GM18868 (cell line): ENCODE measurements at regions not wholly inside any gene's neighbourhood (a gene's known extent, or its start where the extent isn't known, plus 50 kb on each side); places are given as distances from the start of the nearest gene placed in this dataset.

Source experiments
- ATAC-seq: cut with Tn5 transposase; IDR thresholded peaks from one replicate; pipeline ENCODE4 v1.9.1; 2021; ENCODE audit warnings: mild to moderate bottlenecking, moderate library complexity; ENCODE audit not compliant: unreplicated experiment

DNA sequence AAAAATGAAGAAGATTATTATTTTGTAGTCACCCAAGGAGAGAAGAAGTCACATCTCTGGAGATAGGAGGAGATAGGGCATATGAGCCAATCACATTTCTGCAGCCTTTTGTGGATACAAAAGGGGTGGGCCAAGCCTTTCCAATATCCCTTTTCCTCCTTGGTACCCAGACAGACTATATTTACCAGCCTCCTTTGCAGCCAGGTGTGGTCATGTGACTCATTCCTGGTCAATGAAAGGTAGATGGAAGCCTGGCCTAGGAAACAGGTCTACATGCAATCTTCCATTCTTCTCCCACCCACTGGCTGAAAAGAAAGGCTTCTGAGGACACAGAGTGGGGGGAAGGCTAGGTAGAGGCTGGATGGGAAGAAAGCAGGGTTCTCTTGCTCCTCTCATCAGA is 58.1 kb upstream of the ERG start:
- no peak for ATAC-seq

DNA sequence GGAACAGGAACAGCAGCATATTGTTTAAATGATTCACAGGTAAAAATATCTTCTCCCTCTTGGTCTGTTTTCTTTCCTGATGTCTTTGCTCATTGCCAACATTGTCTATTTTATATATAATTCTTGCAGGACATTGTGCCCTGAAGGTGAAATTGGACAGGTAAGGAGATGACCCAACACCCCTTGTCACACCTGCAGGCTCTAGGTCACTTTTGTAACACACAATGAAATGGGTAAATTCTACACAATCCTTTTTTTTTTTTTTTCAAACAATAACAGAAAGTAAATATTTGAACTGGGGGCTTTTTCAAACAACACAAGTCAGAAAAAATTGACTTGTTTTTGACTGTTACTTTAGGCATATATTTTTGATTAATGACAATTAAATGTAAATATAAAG is 62.9 kb upstream of the ERG start:
- ATAC-seq: no peak

DNA sequence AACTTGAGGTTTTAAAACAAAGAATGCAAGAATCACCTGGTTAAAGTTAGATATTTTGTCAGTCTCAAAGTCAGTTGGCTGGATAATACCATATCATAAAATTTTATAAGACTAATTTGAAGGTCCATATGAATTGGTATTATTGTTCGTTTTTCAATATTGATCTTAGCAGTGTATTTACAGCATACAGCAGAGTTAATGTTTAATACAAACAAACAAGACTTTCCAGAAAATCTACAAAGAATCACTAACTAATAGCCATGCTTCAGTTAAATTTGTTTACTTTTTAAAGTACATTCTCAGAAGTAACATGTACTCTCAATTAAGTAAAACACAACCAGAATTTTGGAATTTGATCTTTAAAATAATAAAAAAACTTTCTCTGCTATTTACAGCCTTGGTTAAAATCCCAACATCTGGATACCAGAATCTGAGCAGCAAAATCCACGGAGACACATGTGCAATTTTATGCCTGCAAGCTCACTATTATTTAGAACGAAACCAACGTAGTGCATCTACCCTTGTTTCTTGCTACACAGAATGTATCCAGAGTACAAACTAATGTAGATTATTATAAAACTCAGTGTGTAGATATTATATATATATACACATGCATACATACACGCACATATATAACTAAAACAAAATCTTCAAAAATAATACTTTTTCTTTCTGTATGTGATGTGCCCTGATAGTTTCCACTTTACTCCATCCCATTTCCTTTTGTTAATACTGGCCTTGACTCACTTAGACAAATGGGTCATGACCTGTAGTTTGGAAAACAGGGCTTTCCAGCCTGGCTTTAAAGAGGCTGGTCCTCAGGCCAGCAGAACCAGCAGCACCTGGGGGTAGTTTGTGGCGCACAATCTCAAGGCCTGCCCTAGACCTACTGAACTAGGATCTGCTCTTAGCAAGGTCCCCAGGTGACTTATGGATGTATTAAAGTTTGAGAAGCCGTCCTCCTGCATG is 63.6 kb upstream of the ERG start:
- no peak for ATAC-seq

DNA sequence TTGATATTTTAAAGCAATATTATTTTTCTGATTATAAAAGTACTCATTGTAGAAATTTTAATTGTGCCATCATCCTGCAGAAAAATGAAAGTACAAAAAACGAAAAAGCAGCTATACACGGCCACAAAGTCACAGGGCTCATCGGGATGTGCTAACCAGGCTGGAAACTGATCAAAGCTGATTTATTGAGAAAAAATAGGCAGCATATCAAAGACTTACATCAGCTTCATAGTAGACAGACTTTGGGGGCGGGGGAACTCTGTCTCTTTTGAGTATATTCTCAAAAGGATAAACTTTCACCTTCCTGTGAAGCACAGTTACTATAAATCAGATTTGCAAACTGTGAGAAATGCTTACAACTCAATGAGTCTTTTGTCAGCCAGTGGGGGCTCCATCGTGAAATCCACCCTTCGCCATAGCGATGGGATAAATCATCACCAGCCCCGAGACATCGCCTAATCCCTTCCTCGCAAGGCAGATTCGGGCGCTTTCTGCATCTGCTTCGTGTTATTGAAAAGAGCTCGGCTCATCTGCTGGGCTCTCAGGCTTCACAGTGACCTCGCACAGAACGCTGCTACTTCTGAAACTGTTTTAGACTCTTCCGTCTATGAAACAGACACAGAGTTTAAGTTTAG is 69.2 kb upstream of the ERG start:
- ATAC-seq: no peak

DNA sequence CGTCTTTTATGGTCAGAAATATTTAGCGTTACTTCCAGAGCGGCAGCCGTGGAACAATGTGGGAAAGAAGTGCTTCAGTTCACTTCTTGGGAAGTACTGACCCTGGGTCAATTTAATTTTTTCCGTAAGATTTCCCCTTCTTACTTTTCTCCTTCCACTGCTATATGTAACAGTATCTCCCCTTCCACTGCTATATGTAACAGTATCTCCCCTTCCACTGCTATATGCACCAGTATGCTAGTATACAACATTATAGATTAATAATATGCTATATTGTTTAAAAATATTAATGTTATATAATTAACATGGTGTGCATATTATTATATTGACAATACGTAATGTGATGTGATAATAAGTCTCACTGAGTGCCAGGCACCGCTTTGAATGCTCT is 69.7 kb upstream of the ERG start:
- no peak for ATAC-seq

DNA sequence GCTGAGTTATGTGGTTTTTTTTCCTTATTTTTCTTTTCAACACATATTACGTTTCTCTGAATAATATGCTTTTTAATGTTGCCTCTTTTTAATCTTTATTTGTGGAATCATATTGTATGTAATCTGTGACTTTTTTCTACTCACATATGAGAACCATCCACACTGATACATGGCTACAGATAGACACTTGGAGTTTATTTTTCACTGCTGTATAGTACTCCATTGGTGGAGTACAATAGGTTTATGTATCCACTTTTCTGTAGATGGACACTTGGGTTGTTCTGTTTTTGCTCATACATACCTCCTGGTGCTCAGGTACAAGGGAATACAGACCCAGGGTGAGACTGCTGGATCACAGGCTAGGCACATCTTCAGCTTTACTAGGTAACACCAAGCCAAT is 71.5 kb upstream of the ERG start:
- no peak for ATAC-seq

DNA sequence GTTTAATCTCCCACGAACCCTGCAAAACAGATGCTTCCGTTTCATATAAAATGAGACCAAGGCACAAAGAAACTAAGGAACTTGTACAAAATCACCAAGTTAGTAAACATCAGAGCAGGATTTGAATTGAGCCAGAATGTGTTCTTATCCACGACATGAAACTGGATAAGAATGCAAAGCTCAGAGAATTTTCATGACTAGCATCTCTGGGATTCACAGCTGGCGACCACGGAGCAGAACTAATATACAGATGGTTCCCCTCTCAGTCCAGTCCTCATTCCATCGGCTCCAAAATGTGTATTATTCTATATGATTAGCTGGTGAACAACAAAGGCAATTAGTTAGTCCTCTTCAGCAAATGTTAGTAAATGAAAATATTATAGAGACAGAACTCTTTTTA is 72.3 kb upstream of the ERG start:
- ATAC-seq: no peak

DNA sequence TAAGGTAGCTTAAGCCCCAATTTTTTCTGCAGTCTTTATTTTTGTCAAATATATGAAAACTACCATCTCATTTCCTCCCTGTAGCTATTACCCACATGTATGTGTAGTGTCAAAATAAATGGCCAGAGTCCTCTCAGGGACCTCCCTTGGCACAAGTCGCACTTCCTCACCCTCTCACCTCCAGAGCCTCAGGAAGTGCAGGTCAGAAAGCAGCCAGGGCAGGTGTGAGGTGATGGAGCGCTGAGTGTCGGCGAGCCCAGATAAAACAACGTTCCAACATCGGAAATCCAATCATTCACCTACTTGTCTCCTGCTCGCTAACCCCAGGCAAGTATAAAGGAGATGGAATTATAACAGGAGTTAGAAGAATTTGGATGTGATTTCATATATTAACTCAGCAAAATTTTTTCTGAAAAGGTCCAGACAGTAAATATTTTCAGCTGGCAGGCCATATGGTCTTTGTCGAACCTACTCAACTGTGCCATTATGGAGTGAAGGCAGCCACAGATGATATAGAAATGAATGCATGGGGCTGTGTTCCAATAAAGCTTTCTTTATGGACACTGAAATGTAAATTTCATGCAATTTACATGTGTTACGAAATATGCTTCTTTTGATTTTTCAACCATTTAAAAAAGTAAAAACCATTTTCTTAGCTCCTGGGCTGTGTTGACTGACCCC is 76.8 kb upstream of the ERG start:
- no peak for ATAC-seq

DNA sequence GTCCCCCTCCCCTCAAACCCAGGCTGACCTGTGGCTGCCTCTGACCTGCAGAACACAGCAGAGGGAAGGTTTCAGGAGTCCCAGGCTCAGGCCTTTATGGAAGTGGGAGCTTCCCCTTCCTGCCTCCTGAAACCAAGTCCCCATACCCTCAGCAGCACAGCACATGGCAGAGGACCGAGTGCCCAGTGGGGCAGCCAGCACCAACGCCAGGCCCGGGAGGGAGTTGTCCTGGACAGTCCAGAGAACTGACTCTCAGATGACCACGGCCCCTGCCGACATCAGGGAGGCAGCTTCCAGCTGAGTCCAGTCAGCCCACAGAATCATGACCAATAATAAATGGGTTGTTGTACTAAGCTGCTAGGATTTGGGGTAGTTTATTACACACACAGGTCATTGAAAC is 79.6 kb upstream of the ERG start:
- ATAC-seq: no peak

DNA sequence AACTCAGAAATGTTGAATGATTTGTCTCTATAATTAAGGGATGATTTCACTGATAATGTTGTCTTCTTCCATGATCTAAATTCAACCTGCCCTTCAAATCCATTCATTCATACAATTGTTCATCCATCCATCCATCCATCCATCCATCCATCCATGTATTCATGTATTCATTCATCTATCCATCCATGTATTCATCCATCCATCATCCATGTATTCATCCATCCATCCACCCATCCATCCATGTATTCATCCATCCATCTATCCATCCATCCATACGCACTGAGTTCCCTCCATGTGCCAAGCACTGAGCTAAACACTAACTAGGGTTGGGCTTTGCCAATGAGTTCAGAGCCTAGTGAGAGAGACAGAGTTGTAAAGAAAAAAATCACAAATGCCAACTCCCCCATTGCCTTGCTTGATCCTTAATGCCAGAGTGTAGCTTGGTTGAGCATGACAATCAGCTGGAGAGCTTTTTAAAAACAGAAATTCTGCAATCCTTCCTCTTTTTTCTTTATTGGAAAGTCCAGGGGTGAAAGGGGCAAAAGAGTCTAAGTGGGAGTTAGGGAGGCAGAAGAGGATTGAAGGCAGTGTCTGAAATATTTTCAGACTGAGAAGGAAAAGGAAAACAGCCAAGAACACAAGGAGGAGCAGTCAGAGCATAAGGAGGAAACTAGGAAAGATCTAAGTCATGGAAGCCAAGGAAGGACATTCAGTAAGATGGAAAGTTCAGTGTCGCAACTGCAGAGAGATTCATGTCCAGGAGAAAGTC is 92.4 kb upstream of the ERG start:
- no peak for ATAC-seq

DNA sequence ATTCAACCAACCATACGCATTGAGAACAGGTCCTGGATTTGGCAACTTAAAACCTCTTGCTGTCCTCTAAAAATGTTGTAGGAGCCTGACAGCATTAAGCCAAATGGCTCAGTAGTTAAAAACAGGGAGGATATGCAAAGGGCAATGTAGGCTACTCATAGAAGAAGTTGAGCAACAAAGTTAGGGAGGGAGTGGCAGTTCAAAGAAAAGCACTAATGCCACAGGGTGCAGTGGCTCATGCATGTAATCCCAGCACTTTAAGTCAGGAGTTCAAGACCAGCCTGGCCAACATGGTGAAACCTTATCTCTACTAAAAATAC is 92.9 kb upstream of the ERG start:
- no peak for ATAC-seq

DNA sequence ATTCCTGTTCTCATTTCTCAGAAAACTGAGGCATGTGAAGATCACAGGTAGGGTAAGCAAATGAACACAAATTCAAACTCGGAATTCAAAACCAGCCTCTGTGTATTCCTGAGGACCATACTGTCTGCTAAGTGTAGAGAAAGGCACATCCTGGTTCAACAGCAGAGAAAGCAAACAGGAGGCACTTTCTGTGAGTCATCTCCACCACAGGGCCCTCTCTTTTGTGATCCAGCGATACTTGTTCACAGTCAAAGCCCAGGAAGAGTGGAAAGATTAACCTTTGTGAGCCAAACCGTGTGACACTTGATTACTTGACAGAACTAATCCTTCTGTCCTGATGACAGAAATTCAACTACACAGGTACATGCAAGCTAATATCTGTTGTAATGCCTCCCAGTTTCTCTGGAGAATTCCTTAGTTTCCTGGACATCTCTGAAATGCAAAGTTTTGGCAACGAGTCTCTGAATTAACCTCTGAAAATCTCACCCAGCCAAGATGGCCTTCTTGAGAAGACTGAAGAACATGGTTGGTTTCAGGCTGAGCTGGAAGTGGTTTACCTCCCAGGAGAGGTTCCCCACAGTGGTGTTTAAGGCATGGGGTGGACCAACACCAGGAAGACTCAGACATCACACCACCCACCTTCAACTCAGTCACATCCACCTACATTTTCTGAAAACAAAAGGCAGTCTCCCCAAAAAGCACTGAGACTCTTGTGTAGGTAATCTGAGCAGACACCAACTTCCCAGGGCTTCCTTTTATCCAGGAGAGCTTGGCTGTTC is 98.2 kb upstream of the ERG start:
- ATAC-seq: no peak

DNA sequence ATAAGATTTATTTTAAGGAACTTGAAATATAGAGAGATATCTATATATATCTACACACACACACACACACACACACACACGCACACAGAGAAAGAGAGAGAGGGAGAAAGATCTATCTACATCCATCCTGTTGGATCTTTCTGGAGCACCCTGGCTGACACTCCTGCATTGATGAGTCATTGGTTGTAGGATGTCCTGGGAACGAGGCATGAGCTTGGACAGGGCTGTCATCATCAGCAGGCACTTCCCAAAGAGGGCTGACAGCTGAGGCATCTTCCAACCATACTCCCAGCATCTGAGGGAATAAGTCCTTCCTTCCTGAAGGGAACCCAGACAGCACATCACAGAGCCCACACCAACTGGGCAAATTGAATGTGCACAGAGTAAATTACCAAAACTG is 99.1 kb upstream of the ERG start:
- no peak for ATAC-seq

DNA sequence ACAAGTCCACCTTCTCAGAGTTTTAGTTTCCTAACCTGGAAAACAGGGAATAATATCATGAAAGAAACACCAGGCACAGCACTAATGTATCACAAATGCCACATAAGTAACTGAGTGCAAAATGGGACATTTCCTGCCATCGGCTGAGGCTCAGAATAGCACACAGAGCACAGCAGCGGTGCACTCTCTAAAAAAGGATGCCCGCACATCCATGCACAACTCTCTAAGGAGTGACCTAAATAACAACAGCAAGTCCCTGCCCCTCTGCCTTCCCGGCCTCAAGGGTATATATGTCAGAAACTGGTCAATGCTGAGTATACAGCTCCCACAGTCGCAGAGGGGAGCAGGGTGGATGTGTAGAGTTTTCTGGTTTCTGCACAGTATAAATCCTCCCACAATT is 100.1 kb upstream of the ERG start:
- no peak for ATAC-seq

DNA sequence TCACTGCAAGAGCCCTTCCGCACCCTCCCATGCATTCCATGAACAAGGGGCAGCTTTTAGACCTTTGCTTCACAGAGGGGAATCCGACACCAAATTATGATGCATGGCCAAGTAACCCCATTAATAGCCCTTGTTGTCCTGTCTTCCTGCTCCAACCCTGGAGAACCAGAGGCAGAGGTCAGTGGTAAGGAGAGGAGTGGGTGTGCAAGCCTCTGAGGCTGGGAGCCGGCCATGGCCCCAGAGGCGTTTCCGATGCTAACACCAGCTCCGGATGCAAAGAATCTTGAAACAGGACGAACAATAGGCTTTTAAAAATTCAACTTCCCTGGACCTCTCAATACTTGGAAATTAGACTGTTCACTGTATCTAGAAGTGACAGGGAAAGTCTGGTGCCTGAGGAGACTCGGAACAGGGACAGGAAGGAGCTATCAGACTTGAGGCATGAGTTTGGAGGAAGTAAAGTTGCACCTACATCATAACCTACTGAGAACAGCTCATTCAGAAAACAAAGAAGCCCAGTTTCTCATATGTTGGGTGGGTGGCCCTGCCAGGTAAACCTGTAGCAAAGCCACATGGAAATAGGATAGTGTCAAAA is 101.2 kb upstream of the ERG start:
- no peak for ATAC-seq

DNA sequence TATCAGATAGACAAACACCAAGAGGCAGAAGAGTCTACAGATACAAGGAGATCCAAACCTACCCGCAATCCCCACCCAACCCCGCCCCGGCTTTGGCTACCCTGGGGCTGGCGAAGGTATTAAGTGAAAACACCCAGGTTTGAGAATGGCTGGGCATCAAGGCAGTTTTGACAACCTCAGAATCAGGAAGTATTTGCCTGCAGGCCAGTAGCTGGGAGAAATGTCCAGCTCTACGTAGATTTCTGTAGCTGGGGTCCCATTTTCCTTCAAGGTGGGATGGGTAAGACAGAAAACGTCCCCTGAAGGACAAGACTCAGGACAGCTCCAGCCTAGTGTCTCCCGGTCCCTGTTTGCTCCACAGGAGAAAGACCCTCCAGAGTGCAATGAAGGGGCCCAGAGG is 101.8 kb upstream of the ERG start:
- ATAC-seq: no peak

DNA sequence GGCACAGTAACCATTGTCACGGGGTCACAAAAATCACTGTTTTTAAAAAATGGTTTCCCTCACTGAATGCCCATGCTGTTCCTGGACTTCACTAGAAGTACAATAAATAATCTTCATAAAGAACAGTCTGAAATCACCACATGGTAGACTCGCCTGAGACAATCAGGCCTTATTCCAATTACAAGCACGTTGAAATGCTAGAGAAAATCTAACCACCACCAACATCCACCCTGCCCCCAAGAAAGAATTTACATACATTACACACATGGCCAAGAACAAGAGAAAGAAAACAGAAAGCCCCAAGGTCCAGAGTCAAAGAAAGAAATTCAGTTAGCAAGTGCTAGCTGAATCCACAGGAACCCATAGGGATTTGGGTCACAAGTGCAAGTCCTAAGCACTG is 107.0 kb upstream of the ERG start:
- no peak for ATAC-seq

DNA sequence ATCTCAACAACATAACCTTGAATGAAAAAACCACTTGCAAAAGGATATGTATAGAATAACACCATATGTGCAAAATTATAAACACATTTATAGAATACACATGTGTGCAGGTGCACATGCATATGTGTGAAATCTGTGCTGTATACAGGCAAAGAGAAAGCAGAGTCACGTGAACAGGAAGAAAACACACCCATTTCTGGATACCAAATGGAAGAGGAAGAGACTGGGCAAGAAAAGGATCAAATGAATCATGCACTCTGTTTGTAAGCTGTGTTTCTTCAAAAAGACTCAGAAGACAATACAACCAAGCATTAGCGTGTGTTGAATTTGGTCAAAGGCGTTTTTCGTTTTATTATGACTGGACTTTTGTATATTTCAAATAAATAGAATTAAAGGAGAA is 111.3 kb upstream of the ERG start:
- ATAC-seq: no peak

DNA sequence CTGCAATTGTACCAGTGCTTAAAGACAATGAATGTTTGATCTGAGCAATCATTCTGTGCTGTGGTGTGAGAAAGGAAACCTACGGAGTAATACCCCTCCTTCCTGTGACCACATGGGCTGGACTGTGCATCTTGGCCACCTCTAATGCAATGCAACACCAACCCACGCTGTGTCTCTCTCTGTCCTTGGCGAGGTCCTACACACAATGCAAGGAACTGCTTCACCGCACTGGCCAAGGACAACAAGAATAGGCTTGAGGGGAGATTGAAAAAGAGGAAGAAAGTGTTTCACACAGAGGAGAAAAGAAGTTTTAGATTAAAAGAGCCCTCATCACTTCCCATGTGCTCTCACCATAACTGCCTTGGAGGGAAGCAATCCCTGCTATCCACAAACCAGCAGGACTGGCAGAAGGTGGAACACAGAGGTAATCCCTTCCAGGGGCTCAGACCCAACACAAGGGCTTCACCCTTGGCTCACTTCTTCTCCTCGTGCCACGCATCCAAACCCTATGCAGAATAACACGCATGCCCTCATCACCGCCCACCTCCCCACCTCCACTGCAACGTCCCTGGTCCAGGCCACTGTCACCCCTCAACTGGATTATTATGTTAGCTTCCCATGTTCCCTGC is 112.5 kb upstream of the ERG start:
- ATAC-seq: no peak

DNA sequence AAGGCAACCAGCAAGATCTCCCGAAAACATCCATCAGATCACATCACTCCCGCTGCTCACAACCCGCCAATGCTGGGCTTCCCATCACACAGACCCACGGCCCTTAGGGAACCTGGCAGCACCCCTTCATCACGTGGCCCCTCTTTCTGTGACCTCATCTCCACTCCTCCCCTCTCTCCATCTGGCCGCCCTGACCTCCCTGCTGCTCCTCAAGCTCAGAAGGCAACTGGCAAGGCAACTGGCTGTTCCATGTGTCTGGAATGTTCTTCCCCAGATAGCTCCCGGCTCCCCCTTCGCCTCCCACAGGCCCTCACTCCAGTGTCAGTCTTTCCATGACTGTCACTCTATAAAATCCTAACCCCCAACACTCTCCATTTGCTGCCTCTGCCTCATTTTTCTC is 113.0 kb upstream of the ERG start:
- no peak for ATAC-seq
